ENCODE measurements at regions not wholly inside any gene's neighbourhood (a gene's known extent, or its start where the extent isn't known, plus 50 kb on each side); places are given as distances from the start of the nearest gene placed in this dataset.
A peak's percentile ranks its signal among the peaks of the same experiment; 100 is the strongest.

- no peak for DNase-seq
- no peaks in the 10 kb centered on the region for H3K27me3 ChIP-seq
- H3K36me3 ChIP-seq (ENCODE audit: low read depth, missing control alignments), result no peaks in the 10 kb centered on the region
- no peak for TF ChIP-seq CTCF (IDR thresholded peaks at IDR 0.05)
- TF ChIP-seq POLR2A (IDR thresholded peaks at IDR 0.05), result no peak
- H3K4me3 ChIP-seq, result no peak overlapping the region
- H3K4me1 ChIP-seq, result peaks cover 7% of the 10 kb centered on the region
- H3K9me3 ChIP-seq, result no peaks in the 10 kb centered on the region
- no peak overlapping the region for H3K27ac ChIP-seq
- intact Hi-C loops (cut with DNase I; ENCODE audit: low total_unique reads), result no loop called here
- WGBS, 2 donors, result 79 to 89% methylated on average over 6 to 9 of the region's 9 CpGs
These were observed 316.0 kb downstream of the TXNL1 start for GRCh38 chr18:56322406-56322805.

- intact Hi-C loops (cut with DNase I; ENCODE audit: low total_unique reads), result no loop called here
- no peaks in the 10 kb centered on the region for H3K9me3 ChIP-seq
- H3K36me3 ChIP-seq (ENCODE audit: low read depth, missing control alignments), result no peaks in the 10 kb centered on the region
- TF ChIP-seq POLR2A (IDR thresholded peaks at IDR 0.05) (no peak), CTCF (IDR thresholded peaks at IDR 0.05) (no peak)
- H3K27ac ChIP-seq, result no peak overlapping the region
- DNase-seq, result peak; percentile 32
- no peaks in the 10 kb centered on the region for H3K27me3 ChIP-seq
- 37 to 50% methylated on average over 8 of the region's 8 CpGs for WGBS, 2 donors
- H3K4me1 ChIP-seq, result no peaks in the 10 kb centered on the region
- H3K4me3 ChIP-seq, result no peak overlapping the region
These were observed 316.9 kb downstream of the TXNL1 start for GRCh38 chr18:56321470-56321869.

GRCh38 chr18:56319953-56320352 is 318.4 kb downstream of the TXNL1 start:
- TF ChIP-seq CTCF (IDR thresholded peaks at IDR 0.05), result no peak
- no peak for TF ChIP-seq POLR2A (IDR thresholded peaks at IDR 0.05)
- Histone ChIP-seq H3K36me3 (ENCODE audit: low read depth, missing control alignments) (no peaks in the 10 kb centered on the region), H3K27me3 (no peaks in the 10 kb centered on the region), H3K9me3 (no peaks in the 10 kb centered on the region), H3K27ac (no peak overlapping the region), H3K4me3 (no peak overlapping the region), H3K4me1 (no peaks in the 10 kb centered on the region)
- WGBS, 2 donors, result 96 to 97% methylated on average over 3 of the region's 3 CpGs
- no peak for DNase-seq
- intact Hi-C loops (cut with DNase I; ENCODE audit: low total_unique reads), result no loop called here

- H3K4me1 ChIP-seq, result no peaks in the 10 kb centered on the region
- DNase-seq, result no peak
- no peaks in the 10 kb centered on the region for H3K36me3 ChIP-seq (ENCODE audit: low read depth, missing control alignments)
- H3K4me3 ChIP-seq, result no peak overlapping the region
- no peaks in the 10 kb centered on the region for H3K9me3 ChIP-seq
- WGBS, 2 donors, result 90 to 93% methylated on average over 2 of the region's 2 CpGs
- H3K27me3 ChIP-seq, result no peaks in the 10 kb centered on the region
- TF ChIP-seq POLR2A (IDR thresholded peaks at IDR 0.05), result no peak
- TF ChIP-seq CTCF (IDR thresholded peaks at IDR 0.05), result no peak
- intact Hi-C loops (cut with DNase I; ENCODE audit: low total_unique reads), result no loop called here
- H3K27ac ChIP-seq, result no peak overlapping the region
These were observed 321.7 kb downstream of the TXNL1 start for GRCh38 chr18:56316727-56317126.

GRCh38 chr18:56315363-56315762 is 323.0 kb downstream of the TXNL1 start:
- no peak for TF ChIP-seq CTCF (IDR thresholded peaks at IDR 0.05)
- TF ChIP-seq POLR2A (IDR thresholded peaks at IDR 0.05), result no peak
- WGBS, 2 donors, result 84 to 92% methylated on average over 1 of the region's 1 CpG
- Histone ChIP-seq H3K4me1 (no peaks in the 10 kb centered on the region), H3K9me3 (no peaks in the 10 kb centered on the region), H3K27me3 (no peaks in the 10 kb centered on the region), H3K27ac (no peak overlapping the region), H3K4me3 (no peak overlapping the region), H3K36me3 (ENCODE audit: low read depth, missing control alignments) (no peaks in the 10 kb centered on the region)
- intact Hi-C loops (cut with DNase I; ENCODE audit: low total_unique reads), result no loop called here
- no peak for DNase-seq
